Endothelial cell of umbilical vein (primary cell): ENCODE measurements at regions not wholly inside any gene's neighbourhood (a gene's known extent, or its start where the extent isn't known, plus 50 kb on each side); places are given as distances from the start of the nearest gene placed in this dataset.

ENCODE experiments used
- BruUV-seq: library from RNA; stranded (reverse); fragments of 400-500 nt; replicated peaks from 2 replicates; lab custom pipeline; 2021; lab: Mats Ljungman, UMichigan
- CTCF ChIA-PET: fragments of 300-600, 350-600 bp; sonication (Branson Sonifier 250); formaldehyde crosslinking; loops from one replicate; lab custom pipeline; 2021; ENCODE audit warnings: antibody characterized with exemption, inconsistent platforms; lab: Charles Lee
- POLR2A ChIA-PET: fragments of 300-600, 350-600 bp; sonication (Branson Sonifier 250); formaldehyde crosslinking; loops from one replicate; lab custom pipeline; 2021; ENCODE audit warnings: antibody characterized with exemption, inconsistent platforms; lab: Charles Lee
- DNase-seq: peaks from one replicate; pipeline ENCODE4 v3.0.0-alpha.2; 2011; ENCODE audit warnings: low read depth, low spot score
- FAIRE-seq: peaks from 2 replicates; lab custom pipeline; 2011; peaks lifted over from hg19 to GRCh38; lab: Jason Lieb, UNC
- H2AFZ ChIP-seq: 2 replicates; pipeline ENCODE4 v1.6.0; 2012; ENCODE audit warnings: low read depth, low read length, control low read depth, inconsistent platforms
- H3K27ac ChIP-seq: 2 replicates; pipeline ENCODE4 v1.5.1; 2011; ENCODE audit warnings: low read depth, mild to moderate bottlenecking, control low read depth, low read length, moderate library complexity; ENCODE audit not compliant: insufficient read depth
- H3K27me3 ChIP-seq, 2 experiments: 2 replicates each; pipeline versions ENCODE4 v1.6.0 to v1.6.1; 2011; ENCODE audit warnings: low read length in 2 of 2, mixed read lengths in 1 of 2; ENCODE audit not compliant: control insufficient read depth in 2 of 2, insufficient read depth in 2 of 2
- H3K36me3 ChIP-seq, 2 experiments: 2 replicates in 1 of 2; 3 replicates in 1 of 2; pipeline ENCODE4 v1.5.1; 2011; ENCODE audit warnings: low read length in 2 of 2, mild to moderate bottlenecking in 1 of 2, moderate library complexity in 1 of 2; ENCODE audit not compliant: control insufficient read depth in 2 of 2, insufficient read depth in 2 of 2; ENCODE audit errors: extremely low read depth in 1 of 2
- H3K4me1 ChIP-seq: 3 replicates; pipeline ENCODE4 v1.5.1; 2011; ENCODE audit warnings: mild to moderate bottlenecking, low read length; ENCODE audit not compliant: control insufficient read depth, insufficient read depth; ENCODE audit errors: extremely low read depth
- H3K4me2 ChIP-seq: 2 replicates; pipeline ENCODE4 v1.6.1; 2011; ENCODE audit warnings: low read length, control low read depth, mixed read lengths; ENCODE audit not compliant: insufficient read depth
- H3K4me3 ChIP-seq, 3 experiments: fragments of 200-600 bp in 1 of 3; sonication (generic), shearing (Covaris generic) in 1 of 3; replicated peaks in 1 of 3; 2 replicates each; pipeline ENCODE4 v1.5.1; 2011 to 2016; ENCODE audit warnings: control low read depth in 3 of 3, low read length in 3 of 3, mild to moderate bottlenecking in 2 of 3, inconsistent platforms in 1 of 3, low read depth in 1 of 3, moderate library complexity in 1 of 3; ENCODE audit not compliant: insufficient read depth in 1 of 3
- H3K79me2 ChIP-seq: 2 replicates; pipeline ENCODE4 v1.6.0; 2012; ENCODE audit warnings: low read length, inconsistent platforms; ENCODE audit not compliant: control insufficient read depth, insufficient read depth
- H3K9ac ChIP-seq: replicated peaks from 2 replicates; pipeline ENCODE3; 2011; ENCODE audit warnings: low read length, control low read depth; ENCODE audit not compliant: insufficient read depth; ENCODE audit errors: extremely low read depth
- H3K9me1 ChIP-seq: replicated peaks from 3 replicates; pipeline ENCODE4 v1.6.0; 2011; ENCODE audit warnings: mild to moderate bottlenecking, low read length; ENCODE audit not compliant: control insufficient read depth, insufficient read depth; ENCODE audit errors: extremely low read depth
- H3K9me3 ChIP-seq: replicated peaks from 2 replicates; pipeline ENCODE4 v1.5.1; 2012; ENCODE audit warnings: low read length, inconsistent platforms; ENCODE audit not compliant: control insufficient read depth, insufficient read depth
- H4K20me1 ChIP-seq: replicated peaks from 2 replicates; pipeline ENCODE3; 2011; ENCODE audit warnings: mild to moderate bottlenecking, low read length; ENCODE audit not compliant: control insufficient read depth, insufficient read depth; ENCODE audit errors: extremely low read depth
- CTCF ChIP-seq, 2 donors: IDR thresholded peaks; 1 replicate in 1 of 2; 2 replicates in 1 of 2; pipeline ENCODE4 v1.5.1; 2011; ENCODE audit warnings: low read length in 2 of 2, mild to moderate bottlenecking in 2 of 2, moderate library complexity in 2 of 2, control low read depth in 1 of 2, inconsistent platforms in 1 of 2, low read depth in 1 of 2; ENCODE audit not compliant: insufficient read depth in 1 of 2; ENCODE audit errors: extremely low read depth in 1 of 2
- EZH2 ChIP-seq: IDR thresholded peaks from 2 replicates; pipeline ENCODE4 v1.6.1; 2012; ENCODE audit warnings: borderline replicate concordance, low read depth, mild to moderate bottlenecking, moderate library complexity, low read length, inconsistent platforms; ENCODE audit not compliant: severe bottlenecking
- FOS ChIP-seq: IDR thresholded peaks from 2 replicates; pipeline ENCODE4 v1.6.1; 2011; ENCODE audit warnings: mild to moderate bottlenecking, low read length, moderate library complexity, borderline replicate concordance; ENCODE audit not compliant: insufficient read depth
- GATA2 ChIP-seq: IDR thresholded peaks from 2 replicates; pipeline ENCODE4 v1.7.0; 2011; ENCODE audit warnings: low read depth, mild to moderate bottlenecking, moderate library complexity, mixed read lengths, low read length; ENCODE audit not compliant: insufficient read length, insufficient read depth
- JUN ChIP-seq: IDR thresholded peaks from 2 replicates; pipeline ENCODE4 v1.6.1; 2011; ENCODE audit warnings: borderline replicate concordance, low read depth; ENCODE audit not compliant: insufficient read length, insufficient read depth
- MAX ChIP-seq: IDR thresholded peaks from 2 replicates; pipeline ENCODE4 v1.6.1; 2011; ENCODE audit not compliant: insufficient read depth, insufficient read length
- MYC ChIP-seq: IDR thresholded peaks from one replicate; pipeline ENCODE4 v1.6.1; 2011; ENCODE audit warnings: mild to moderate bottlenecking, low read depth, low read length
- POLR2A ChIP-seq: IDR thresholded peaks from 2 replicates; pipeline ENCODE4 v1.6.1; 2012; ENCODE audit warnings: low read depth, mild to moderate bottlenecking, control low read depth, low read length
- POLR2AphosphoS5 ChIP-seq: IDR thresholded peaks from 2 replicates; pipeline ENCODE4 v1.6.1; 2012; ENCODE audit warnings: low read depth, mild to moderate bottlenecking, control low read depth, low read length, moderate library complexity; ENCODE audit not compliant: insufficient read depth
- dilution Hi-C: fragments of 300-500 bp; cut with MboI; formaldehyde crosslinking; loops from one replicate; pipeline ENCODE4 v1.15.0; 2019; ENCODE audit warnings: low sequenced_read_pairs; ENCODE audit not compliant: extremely low pct_ligation_motif_present
- intact Hi-C: fragments of 100-400 bp; cut with micrococcal nuclease; formaldehyde crosslinking; loops from one replicate; pipeline ENCODE4 v1.10.0; 2022

- dilution Hi-C loops: no loop called here
- Histone ChIP-seq H3K36me3 (no peaks in the 10 kb centered on the region), H3K9me1 (no peaks in the 10 kb centered on the region), H3K9ac (no peak overlapping the region), H3K79me2 (no peaks in the 10 kb centered on the region), H2AFZ (no peak overlapping the region), H3K4me2 (no peak overlapping the region), H3K4me3 (no peak overlapping the region), H3K4me1 (no peaks in the 10 kb centered on the region), H3K9me3 (peaks cover 4% of the 10 kb centered on the region), H3K27me3 (no peaks in the 10 kb centered on the region), H4K20me1 (no peaks in the 10 kb centered on the region), H3K27ac (no peak overlapping the region)
- ChIA-PET POLR2A (no interaction called here), CTCF (no interaction called here)
- FAIRE-seq (no peak), DNase-seq (no peak)
- intact Hi-C loops: no loop called here
- no TSS peak for BruUV-seq
- no peak for TF ChIP-seq MYC
- TF ChIP-seq EZH2: no peak
- no peak for TF ChIP-seq POLR2AphosphoS5
- no peak for TF ChIP-seq JUN
- no peak for TF ChIP-seq GATA2
- TF ChIP-seq FOS: no peak
- TF ChIP-seq POLR2A: no peak
- no peak for TF ChIP-seq CTCF (IDR thresholded peaks at IDR 0.05; ENCODE audit: extremely low read depth in 1 of 2, insufficient read depth in 1 of 2, low read depth in 1 of 2, low read length in 2 of 2)
- TF ChIP-seq MAX: no peak
These were observed 226.2 kb downstream of the MC4R start for GRCh38 chr18:60146220-60146960.
